IPS DF 4.7 (cell line): ENCODE measurements at regions not wholly inside any gene's neighbourhood (a gene's known extent, or its start where the extent isn't known, plus 50 kb on each side); places are given as distances from the start of the nearest gene placed in this dataset.
"Not testable (repeated sequence)": the region's sequence is repeated elsewhere in the genome, so short reads cannot be mapped to it uniquely, and the experiment has no call there.

Source experiments
- DNase-seq: peaks from one replicate; pipeline ENCODE4 v3.0.0-alpha.2; 2013; ENCODE audit warnings: low spot score; ENCODE audit errors: extremely low read depth

GRCh38 chr4:12389604-12390003, 960.9 kb upstream of the HS3ST1 start:
- no peak for DNase-seq

GRCh38 chr4:12382567-12382966, 953.9 kb upstream of the HS3ST1 start:
- DNase-seq = no peak

- DNase-seq = no peak
Measured at GRCh38 chr4:12379191-12379590, 950.5 kb upstream of the HS3ST1 start.

GRCh38 chr4:12375805-12376204, 947.1 kb upstream of the HS3ST1 start:
- no peak for DNase-seq

GRCh38 chr4:12365869-12366268, 937.2 kb upstream of the HS3ST1 start:
- not testable (repeated sequence) for DNase-seq

GRCh38 chr4:12360391-12360790, 931.7 kb upstream of the HS3ST1 start:
- DNase-seq = no peak

- no peak for DNase-seq
Measured at GRCh38 chr4:12359420-12359819, 930.7 kb upstream of the HS3ST1 start.

GRCh38 chr4:12333083-12333482, 904.4 kb upstream of the HS3ST1 start:
- not testable (repeated sequence) for DNase-seq

- DNase-seq = no peak
Measured at GRCh38 chr4:12324965-12325364, 896.3 kb upstream of the HS3ST1 start.

GRCh38 chr4:12319765-12320164, 891.1 kb upstream of the HS3ST1 start:
- no peak for DNase-seq

- DNase-seq = no peak
Measured at GRCh38 chr4:12304905-12305304, 876.2 kb upstream of the HS3ST1 start.

- no peak for DNase-seq
Measured at GRCh38 chr4:12296366-12296765, 867.7 kb upstream of the HS3ST1 start.

- DNase-seq = no peak
Measured at GRCh38 chr4:12293906-12294525, 865.3 kb upstream of the HS3ST1 start.

GRCh38 chr4:12286351-12286750, 857.7 kb upstream of the HS3ST1 start:
- DNase-seq = no peak

GRCh38 chr4:12270546-12270945, 841.9 kb upstream of the HS3ST1 start:
- no peak for DNase-seq

GRCh38 chr4:12265554-12265953, 836.9 kb upstream of the HS3ST1 start:
- DNase-seq = no peak

- no peak for DNase-seq
Measured at GRCh38 chr4:12260453-12260852, 831.8 kb upstream of the HS3ST1 start.

- no peak for DNase-seq
Measured at GRCh38 chr4:12244973-12245372, 816.3 kb upstream of the HS3ST1 start.

- no peak for DNase-seq
Measured at GRCh38 chr4:12242354-12242753, 813.7 kb upstream of the HS3ST1 start.

- DNase-seq = no peak
Measured at GRCh38 chr4:12239897-12240636, 811.4 kb upstream of the HS3ST1 start.

- DNase-seq = no peak
Measured at GRCh38 chr4:12231098-12231497, 802.4 kb upstream of the HS3ST1 start.

GRCh38 chr4:12221031-12221430, 792.3 kb upstream of the HS3ST1 start:
- no peak for DNase-seq

- DNase-seq = no peak
Measured at GRCh38 chr4:12211636-12212035, 782.9 kb upstream of the HS3ST1 start.
